SIG-M5 treated with dmso at 0.1 percent for 504 hours (cell line): ENCODE measurements at regions not wholly inside any gene's neighbourhood (a gene's known extent, or its start where the extent isn't known, plus 50 kb on each side); places are given as distances from the start of the nearest gene placed in this dataset.
"Not testable (repeated sequence)": the region's sequence is repeated elsewhere in the genome, so short reads cannot be mapped to it uniquely, and the experiment has no call there.

ENCODE experiments used
- DNase-seq: peaks from one replicate; lab custom pipeline; 2025; ENCODE audit not compliant: unreplicated experiment; lab: John Stamatoyannopoulos, UW

DNA sequence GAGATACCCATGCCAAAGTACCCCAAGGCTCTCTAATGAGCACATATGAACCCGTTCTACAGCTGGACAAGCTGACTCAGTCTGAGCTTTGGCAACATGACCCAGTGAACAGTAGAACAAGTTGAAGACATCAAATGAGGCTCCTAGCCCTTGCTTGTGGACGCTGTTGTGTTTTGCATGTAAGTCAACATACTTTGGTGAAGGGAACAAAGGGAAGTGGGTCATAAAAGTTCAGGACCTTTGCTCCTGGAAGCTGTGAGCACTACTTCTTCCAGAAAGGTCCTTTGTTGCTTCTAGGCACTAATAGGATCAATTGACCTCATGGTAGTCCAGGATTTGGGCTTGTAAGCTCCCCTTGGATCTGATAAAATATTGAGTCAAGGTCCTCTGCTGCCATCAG is 613.5 kb upstream of the TBX3 start:
- no peak for DNase-seq

DNA sequence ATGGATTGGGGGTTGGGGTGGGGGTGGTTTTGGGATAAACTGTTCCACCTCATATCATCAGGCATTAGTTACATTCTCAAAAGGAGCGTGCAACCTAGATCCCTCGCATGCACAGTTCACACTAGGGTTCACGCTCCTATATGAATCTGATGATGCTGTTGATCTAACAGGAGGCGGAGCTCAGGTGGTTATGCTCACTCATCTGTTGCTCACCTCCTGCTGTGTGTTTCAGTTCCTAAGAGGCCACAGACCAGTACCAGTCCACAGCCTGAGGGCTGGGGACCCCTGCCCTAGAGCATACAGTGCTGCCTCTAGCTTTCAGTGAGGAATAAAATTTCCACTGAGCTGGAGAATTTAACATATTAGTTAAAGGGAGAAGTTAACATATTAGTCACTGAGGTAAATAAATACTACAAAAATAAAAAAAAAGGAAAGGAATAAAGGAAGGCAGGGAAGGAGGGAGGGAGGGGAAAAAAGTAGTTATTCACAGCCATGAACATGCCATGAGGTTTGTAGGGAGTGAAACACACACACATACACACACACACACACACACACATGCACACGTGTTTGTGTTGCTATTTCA is 612.7 kb upstream of the TBX3 start:
- DNase-seq = no peak

DNA sequence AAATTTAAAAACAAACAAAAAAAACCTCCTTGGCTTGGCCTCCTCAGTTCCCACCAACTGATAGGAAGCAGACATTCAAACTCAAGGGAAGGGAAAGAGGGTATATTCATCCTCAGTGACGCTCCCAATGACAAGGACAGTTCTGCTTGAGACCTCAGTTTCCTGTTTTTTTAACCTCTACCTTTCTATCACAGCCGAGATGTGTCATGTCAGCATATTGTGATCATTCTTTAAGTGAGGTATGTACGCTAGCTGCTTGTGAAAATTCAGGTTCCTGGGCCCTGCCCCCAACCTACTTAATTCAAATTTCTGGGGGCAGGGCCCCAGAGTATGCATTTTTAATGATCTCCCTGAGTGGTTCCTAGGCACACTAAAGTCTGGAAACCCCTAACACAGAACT is 611.9 kb upstream of the TBX3 start:
- DNase-seq = no peak

DNA sequence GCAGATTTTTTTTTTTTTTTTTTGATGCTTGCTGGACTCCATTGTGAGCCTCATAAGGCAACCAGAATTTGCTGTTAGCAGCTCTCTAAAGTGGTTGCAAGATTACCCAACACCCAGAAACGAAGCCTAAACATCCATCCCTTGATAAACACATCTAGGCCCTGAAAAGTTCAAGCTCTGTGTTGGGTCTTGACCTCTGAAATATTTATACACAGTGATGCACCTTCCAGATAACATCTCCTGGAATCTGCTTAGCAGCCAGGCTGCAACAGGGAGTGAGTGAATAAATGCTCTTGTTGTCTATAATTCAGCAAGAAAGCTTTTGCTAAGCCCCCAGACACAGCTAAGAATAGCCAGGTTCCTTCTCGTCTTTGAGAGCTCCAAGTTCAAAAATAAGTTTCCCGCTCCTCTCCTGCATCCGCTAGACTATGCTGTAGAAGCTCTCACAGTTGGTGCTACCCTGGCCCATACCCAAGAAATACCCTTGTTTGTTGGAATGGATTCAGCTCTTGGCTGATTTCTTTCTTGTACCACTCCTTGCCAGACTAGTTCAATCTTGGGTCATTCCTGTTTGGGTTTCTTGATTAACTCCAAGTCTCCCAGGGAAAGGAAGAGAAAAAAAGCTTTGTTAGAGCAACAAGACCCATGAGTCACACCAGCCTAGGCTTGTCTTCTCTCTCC is 610.6 kb upstream of the TBX3 start:
- DNase-seq = no peak

DNA sequence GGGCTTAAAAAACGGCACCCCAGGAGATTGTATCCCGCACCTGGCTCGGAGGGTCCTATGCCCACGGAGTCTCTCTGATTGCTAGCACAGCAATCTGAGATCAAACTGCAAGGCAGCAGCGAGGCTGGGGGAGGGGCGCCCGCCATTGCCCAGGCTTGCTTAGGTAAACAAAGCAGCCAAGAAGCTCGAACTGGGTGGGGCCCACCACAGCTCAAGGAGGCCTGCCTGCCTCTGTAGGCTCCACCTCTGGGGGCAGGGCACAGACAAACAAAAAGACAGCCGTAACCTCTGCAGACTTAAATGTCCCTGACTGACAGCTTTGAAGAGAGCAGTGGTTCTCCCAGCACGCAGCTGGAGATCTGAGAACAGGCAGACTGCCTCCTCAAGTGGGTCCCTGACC is 601.5 kb upstream of the TBX3 start:
- not testable (repeated sequence) for DNase-seq

DNA sequence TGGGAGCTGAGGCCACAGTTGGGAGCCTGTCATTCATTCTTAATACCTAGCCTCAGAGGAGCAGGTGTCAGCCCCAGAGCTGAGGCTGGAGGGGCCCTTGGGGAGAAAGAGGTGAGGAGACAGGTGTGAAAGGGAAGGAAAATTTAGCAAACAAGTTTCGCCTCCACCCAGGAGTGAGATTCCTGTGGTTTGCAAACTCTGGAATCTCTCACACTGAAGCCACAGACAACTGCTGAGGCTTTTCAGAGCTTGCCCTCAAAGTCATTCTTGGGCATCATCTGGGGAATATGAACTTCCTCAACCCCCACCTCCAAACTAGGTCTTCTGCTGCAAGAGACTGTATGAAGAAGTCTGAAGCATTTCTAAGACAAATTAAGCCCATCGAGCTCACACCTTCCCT is 589.5 kb upstream of the TBX3 start:
- no peak for DNase-seq

DNA sequence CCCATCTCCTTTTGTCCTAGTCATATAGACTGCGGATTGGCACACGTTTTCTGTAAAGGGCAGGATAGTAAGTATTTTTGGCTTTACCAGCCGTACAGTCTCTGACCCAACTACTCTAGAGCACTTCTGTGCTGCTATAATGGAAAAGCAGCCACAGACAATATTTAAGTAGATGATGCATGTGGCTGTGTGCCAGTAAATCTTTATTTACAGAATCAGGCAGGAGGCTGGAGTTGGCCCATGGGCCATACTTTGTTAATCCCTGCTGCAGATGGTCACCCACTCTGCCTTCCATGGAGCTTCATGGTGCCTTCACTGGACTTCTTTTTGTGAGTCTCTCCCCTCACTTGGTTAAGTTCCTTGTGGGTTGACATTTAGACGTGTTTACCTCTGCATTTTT is 584.5 kb upstream of the TBX3 start:
- no peak for DNase-seq

DNA sequence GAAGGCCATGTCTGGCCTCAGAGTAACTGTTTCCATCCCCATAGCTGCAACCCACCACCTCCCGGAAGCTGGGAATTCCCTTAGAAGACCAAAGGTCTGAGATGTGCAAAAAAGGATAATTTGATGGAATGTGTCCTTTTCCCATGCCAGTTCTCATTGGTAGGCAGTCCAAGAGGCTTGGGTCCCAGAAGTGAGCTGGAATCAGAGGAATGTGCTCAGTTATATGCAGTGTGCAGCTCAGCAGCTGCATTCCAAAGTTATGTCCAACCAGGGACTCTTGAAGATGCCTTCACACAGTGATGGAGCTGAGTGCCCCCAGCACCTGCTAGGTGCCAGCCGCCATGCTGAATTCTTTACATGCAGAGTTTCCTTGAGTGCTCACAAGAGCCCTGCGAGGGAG is 583.9 kb upstream of the TBX3 start:
- no peak for DNase-seq

DNA sequence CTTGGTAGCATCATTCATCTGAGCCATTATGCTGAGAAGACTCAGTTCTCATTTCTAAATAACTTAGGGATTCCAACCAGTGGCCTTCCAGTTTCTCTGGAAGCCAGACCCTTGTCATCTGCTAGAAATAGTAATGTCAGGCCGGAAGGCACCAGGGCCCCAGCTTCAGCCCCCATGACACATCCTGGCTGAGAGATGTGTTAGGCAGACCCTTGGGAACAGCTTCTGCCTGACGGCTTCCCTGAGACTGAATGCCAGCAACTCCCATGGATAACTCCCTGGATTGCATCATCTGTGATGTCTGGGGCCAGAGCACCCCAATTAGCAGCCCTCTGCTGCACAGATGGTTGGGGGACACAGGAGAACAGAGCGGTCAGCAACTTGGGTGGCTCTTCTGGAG is 583.5 kb upstream of the TBX3 start:
- no peak for DNase-seq

DNA sequence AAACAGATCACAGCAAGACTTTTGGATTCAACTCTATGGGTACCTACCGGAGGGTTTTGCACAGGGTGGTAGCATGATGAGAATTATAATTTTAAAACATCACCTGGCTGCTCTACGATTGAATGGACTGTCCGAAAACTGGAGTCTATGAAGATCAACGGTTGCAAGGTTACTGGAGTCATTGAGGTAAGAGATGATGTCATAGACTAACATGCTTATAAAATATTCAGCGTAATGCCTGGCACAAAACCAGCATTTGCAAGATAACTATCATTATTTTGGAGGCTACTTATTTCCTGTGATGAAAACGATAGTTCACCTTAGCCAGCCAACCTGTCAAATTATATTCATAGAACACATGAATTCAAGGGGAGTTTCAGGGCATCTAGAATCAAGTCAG is 580.6 kb upstream of the TBX3 start:
- no peak for DNase-seq

DNA sequence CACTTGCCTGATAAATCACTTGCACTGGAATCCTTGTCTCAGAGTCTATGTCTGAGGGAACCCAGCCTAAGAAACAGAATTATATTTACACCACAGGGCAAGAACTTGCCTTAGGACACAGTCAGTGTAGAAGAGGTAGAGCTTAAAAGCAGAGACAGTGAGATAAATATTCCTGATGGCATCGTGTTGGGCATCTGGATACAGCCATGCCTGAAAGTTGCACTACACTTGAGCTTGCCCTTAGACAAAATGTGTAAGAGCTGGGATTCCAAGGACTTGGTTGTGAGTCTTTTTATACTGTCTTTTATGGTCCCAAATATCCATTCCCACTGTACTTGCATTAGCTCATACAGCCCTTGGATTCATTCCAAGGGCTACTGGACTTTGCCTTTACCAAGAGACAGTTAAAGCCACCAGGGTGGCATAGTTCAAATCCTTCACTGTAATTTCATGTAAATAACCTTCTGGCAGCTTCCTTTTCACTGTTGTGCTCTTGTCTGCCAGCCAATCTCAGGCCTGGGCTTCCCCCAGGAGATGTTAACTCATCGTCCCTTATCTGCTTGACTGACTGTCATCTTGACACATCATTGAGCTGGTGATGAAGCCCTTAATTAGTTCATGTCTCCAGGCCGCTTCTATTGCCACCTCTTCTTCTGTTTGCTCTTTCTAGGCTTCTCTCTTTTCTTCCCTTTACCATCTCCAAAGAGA is 577.9 kb upstream of the TBX3 start:
- DNase-seq = no peak

DNA sequence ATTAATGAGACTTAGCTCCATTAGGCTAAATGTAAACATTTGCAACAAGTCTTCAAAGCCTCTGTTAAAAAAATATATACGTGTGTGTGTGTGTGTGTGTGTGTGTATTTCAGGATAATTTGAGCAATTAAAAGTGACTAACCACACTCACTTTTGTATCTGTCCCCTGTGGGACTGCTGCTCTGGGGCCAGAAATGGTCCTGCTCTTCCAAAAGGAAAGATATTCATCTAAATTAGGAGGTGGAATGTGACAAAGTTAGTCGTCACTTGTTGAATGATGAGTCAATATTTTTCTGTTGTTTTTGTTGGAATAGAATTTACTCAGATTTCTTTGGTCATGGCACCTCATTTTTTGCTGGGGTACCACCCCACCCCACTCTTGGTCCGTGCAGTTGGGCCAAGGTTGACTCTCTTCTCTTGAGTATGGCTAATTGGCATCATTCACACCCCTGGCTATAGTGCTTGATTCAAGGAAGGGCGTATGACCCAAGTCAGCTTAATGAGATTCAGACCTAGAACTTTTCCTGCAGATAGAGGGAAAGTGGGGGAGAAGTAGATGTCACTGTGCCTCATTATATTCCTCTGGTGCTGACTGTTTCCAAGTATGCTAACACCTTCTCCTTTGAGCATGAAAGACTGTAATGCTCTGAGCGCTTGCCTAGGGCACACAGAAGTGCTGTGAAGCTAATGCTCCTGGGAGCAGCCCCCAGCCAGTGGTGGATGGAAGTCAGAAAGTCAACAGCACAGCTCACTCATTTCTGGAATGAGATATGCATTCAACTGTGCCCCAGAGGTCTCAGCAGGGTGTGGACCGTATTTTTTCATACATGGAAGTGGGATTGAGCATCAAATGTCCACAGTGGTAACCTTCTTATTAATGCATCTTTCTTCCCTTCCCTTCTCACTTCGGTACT is 577.0 kb upstream of the TBX3 start:
- no peak for DNase-seq

DNA sequence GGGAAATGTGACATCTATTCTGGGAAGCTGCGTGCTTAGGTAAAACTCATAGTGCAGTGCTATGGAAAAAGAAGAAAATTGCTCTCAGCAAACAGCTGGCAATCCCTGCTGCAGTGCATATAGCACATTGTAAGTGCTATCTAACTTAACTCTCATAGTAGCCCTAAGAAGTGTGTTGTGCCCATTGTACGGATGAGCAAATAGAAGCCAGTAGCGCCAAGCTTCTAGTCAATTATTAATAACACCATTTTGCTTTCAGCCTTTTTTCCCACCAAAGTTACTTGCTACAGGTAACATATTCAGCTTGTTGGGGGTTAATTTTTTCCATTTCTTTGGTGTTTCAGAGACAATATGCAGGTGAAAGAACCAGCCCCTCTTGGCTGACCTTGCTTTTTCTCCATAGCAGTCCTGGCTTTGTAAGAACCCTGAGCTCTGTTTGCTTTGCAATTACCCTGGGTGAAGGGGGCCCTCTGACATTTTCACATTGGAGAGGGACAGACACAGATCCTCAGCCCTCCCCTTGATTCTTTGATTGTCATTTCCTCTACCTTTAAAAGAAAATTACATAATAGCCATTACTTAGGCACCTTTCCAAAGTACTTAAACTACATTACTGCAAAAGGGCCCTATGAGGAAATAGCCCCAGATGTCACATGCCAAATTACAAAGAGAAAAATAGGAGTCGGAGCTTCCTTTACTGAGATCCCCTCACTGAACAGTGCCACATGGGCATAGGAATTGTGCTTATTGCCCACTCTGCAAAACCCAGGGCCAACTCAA is 576.2 kb upstream of the TBX3 start:
- no peak for DNase-seq

DNA sequence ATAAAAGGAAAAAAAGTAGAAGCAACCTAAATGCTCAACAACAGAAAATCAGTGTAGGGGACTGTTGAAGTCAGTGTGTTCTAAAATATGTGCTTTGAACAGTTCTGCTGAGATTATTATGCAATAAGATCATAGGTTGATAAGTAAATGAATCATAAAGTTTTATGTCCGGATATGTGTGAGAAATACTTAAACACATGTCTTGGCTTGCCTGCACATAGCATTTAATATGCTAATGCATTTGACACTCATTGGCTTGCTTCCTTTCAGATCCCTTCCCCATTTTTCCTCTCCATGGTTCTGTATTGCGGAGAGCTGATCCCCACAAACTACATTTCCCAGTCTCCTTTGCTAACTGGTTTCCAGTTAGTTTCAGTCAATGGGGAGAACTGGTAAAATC is 573.8 kb upstream of the TBX3 start:
- DNase-seq = no peak

DNA sequence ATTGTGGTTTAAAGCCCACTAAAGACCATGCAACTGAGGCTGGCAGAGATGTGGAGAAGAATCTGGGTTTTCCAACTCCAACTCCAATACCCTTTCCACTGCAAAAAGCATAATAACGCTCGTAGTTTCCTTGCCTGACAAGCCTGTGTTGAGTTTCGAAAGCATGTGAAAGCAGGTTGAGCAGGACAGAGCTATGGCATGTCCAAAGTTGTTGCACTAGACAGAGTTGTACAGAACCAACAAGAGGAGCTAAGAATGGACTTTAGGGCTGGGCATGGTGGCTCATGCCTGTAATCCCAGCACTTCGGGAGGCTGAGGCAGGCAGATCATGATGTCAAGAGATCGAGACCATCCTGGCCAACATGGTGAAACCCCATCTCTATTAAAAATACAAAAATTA is 572.0 kb upstream of the TBX3 start:
- DNase-seq = no peak

DNA sequence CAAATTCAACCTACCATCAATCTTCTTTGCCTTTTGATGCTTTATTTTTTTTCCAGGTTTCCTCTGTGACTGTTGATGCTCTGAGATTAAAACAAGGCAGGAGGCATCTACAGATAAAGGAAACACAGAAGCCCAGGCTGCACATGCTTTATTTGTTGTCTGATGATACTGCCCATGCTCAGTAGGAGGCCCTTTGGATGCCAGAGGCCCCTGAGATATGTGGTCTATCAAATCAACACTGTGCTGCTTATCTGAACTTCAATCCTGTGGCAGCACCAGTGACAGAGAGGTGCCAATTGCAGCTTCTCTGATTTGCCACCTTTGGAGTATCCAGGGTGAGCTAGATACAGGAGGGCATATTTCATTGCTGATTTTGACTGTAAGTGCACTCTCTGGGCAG is 571.3 kb upstream of the TBX3 start:
- DNase-seq = no peak

DNA sequence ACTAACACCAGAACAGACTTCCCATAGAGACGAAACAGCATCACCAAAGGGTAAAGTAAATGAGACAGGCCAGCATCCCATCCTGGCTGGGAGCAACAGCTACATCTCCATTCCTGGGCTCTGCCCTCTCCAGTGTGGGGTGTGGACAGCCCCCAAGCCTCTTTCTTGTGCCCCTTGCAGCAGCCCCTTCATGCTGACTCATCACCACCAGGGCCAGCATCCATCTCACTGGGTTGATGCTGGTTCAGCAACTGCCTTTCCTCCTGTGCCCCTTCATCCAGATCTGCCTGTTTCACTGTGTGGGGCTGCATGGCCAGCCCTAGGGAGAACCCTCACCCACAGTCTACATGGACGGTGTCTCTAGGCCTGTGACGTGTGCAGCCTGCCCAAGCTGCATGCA is 569.1 kb upstream of the TBX3 start:
- no peak for DNase-seq

DNA sequence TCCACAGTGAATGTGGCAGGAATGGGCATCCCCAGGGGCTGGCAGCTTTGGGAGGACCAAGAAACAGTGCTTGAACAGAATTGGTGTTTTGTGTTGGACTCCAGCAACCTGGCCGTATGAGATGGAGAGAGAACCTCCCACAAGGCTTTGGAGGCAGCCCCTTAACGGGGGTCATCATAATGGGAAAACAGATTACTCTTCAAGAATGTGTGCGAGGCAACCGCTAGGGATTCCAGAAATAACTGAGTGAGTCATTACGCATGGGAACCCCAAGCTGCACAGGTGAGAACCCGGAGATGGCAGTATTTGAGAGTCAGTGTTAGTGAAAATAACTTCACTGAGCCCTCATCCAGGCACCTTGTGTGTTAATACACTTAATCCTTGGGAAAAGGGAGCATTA is 567.8 kb upstream of the TBX3 start:
- no peak for DNase-seq

DNA sequence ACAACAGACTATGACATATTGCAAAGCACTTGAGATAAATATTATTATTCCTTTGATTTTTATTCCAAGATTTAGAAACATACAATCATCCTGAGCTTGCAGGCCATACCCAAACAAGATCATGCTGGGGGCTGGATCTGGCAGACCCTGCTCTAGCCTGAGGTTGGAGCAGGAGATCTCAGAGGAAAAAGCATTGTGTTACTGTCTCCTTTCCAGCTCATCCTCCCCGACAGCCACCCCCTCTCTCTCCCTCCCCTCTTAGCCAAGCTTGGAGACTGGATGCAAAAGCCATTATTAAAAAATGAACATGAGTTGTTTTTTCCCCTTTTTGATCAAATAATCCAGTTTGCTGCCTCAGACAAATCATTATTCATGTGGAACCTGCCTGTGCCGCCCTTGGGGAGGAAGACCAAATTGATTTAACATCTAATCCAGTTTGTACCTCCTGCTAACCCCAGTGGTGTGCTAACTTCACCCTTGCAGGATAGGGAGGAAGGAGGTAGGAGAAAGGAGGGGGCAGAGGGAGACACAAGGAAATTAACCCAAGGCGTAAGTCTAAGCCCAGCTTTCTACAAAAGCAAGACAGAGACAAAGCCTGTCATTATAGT is 565.8 kb upstream of the TBX3 start:
- no peak for DNase-seq

DNA sequence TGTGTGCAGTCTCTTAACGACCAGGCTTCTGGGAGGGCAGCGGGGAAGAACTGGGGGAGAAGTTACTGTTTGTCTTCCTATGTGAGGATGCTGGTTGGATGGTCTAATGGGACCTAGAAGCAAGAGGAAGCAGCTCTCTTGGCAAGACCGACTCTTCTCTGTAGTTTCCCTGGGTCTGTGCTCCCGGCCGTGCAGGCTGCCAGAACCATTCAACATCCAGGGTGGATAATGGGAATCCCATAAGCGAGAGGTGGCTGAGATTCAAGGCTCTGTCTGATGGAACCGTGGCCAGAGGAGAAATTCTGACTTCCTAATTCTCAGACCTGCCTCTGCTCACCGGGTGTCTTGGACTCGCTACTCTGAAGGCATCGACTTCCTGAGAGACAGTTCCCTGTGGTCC is 561.0 kb upstream of the TBX3 start:
- no peak for DNase-seq
